ENCODE measurements at regions not wholly inside any gene's neighbourhood (a gene's known extent, or its start where the extent isn't known, plus 50 kb on each side); places are given as distances from the start of the nearest gene placed in this dataset.

- Histone ChIP-seq H3K36me3 (no peaks in the 10 kb centered on the region), H3K9me3 (no peaks in the 10 kb centered on the region), H3K27me3 (no peaks in the 10 kb centered on the region), H3K27ac (no peak overlapping the region), H3K4me3 (no peak overlapping the region), H3K4me1 (ENCODE audit: insufficient read depth) (no peaks in the 10 kb centered on the region)
- intact Hi-C loops (cut with DNase I) = no loop called here
- no peak for DNase-seq
- no peak for TF ChIP-seq EP300 (IDR thresholded peaks at IDR 0.05)
- no peak for TF ChIP-seq POLR2A (IDR thresholded peaks at IDR 0.05)
- no peak for TF ChIP-seq CTCF (IDR thresholded peaks at IDR 0.05)
- WGBS, 3 donors = 66 to 78% (median 75%) methylated on average over 3 of the region's 3 CpGs
These were observed 771.8 kb upstream of the SLITRK1 start for GRCh38 chr13:84653915-84654534.

DNA sequence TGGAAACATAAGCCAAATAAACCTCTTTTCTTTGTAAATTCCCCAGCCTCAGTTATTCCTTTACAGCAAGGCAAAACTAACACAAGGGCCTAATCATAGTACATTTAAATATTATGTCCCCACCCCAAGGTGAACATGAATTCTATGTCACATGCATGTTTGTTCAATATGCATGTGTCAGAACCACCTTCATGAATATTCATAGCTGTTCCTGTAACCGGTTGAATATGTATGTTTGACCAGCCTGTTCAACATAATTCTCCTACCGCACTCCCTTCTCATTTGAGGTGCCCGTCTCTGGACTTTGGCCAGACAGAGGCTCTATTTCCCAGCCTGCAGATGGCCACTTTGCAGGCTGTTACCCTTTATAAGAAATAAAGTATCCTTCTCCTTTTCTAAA is 769.4 kb upstream of the SLITRK1 start:
- Histone ChIP-seq H3K9me3 (no peaks in the 10 kb centered on the region), H3K4me1 (ENCODE audit: insufficient read depth) (no peaks in the 10 kb centered on the region), H3K4me3 (no peak overlapping the region), H3K27ac (no peak overlapping the region), H3K27me3 (no peaks in the 10 kb centered on the region), H3K36me3 (no peaks in the 10 kb centered on the region)
- WGBS, 3 donors = 74 to 96% (median 91%) methylated on average over 3 of the region's 3 CpGs
- intact Hi-C loops (cut with DNase I) = no loop called here
- DNase-seq = no peak
- TF ChIP-seq POLR2A (IDR thresholded peaks at IDR 0.05) = no peak
- no peak for TF ChIP-seq CTCF (IDR thresholded peaks at IDR 0.05)

- DNase-seq = no peak
- TF ChIP-seq EP300 (IDR thresholded peaks at IDR 0.05) = no peak
- no peak for TF ChIP-seq CTCF (IDR thresholded peaks at IDR 0.05)
- TF ChIP-seq POLR2A (IDR thresholded peaks at IDR 0.05) = no peak
- Histone ChIP-seq H3K9me3 (no peaks in the 10 kb centered on the region), H3K4me3 (no peak overlapping the region), H3K27ac (no peak overlapping the region), H3K4me1 (ENCODE audit: insufficient read depth) (no peaks in the 10 kb centered on the region), H3K36me3 (no peaks in the 10 kb centered on the region), H3K27me3 (no peaks in the 10 kb centered on the region)
- 48 to 64% (median 51%) methylated on average over 5 of the region's 5 CpGs for WGBS, 3 donors
- intact Hi-C loops (cut with DNase I) = no loop called here
These were observed 769.0 kb upstream of the SLITRK1 start for GRCh38 chr13:84651288-84651687.

- Histone ChIP-seq H3K9me3 (no peaks in the 10 kb centered on the region), H3K4me3 (no peak overlapping the region), H3K27me3 (no peaks in the 10 kb centered on the region), H3K36me3 (no peaks in the 10 kb centered on the region), H3K4me1 (ENCODE audit: insufficient read depth) (no peaks in the 10 kb centered on the region), H3K27ac (no peak overlapping the region)
- DNase-seq = no peak
- no peak for TF ChIP-seq POLR2A (IDR thresholded peaks at IDR 0.05)
- intact Hi-C loops (cut with DNase I) = no loop called here
- WGBS, 3 donors = 21 to 28% (median 24%) methylated on average over 4 of the region's 4 CpGs
These were observed 767.6 kb upstream of the SLITRK1 start for GRCh38 chr13:84649853-84650252.

DNA sequence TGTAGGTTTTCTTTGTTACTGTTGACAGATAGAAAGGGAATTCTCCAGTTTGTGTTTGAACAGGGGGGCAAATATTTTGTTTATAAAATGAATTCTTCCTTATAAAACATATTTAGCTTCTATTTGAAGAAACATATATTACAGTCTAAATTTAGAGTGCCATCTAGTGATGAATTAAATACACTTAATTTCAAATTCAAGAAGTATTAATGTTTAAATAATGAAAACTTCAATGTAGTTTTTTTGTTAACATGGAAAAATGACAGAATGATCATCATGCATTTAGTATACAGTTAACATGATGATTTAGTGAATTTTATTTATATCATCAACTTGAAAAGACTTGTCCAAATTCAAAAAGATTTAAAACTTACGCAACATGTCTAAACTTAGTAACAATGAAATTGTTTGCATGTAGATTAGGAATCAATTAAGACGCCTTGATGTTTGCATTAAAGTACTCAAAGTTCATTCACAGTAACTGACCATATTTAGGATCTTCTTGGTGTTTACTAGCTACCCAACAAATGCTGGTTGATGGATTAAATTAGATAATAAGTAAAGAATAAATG is 765.9 kb upstream of the SLITRK1 start:
- WGBS, 3 donors = 55 to 75% (median 57%) methylated on average over 2 of the region's 2 CpGs

More for the DNA sequence above, 765.9 kb upstream of the SLITRK1 start:
- Histone ChIP-seq H3K9me3 (no peaks in the 10 kb centered on the region), H3K27ac (no peak overlapping the region), H3K36me3 (no peaks in the 10 kb centered on the region), H3K4me3 (no peak overlapping the region), H3K4me1 (ENCODE audit: insufficient read depth) (no peaks in the 10 kb centered on the region), H3K27me3 (no peaks in the 10 kb centered on the region)
- intact Hi-C loops (cut with DNase I) = no loop called here
- TF ChIP-seq POLR2A (IDR thresholded peaks at IDR 0.05) (no peak), EP300 (IDR thresholded peaks at IDR 0.05) (no peak), CTCF (IDR thresholded peaks at IDR 0.05) (no peak)
- DNase-seq = no peak
